ENCODE measurements at regions not wholly inside any gene's neighbourhood (a gene's known extent, or its start where the extent isn't known, plus 50 kb on each side); places are given as distances from the start of the nearest gene placed in this dataset.
"Not testable (repeated sequence)": the region's sequence is repeated elsewhere in the genome, so short reads cannot be mapped to it uniquely, and the experiment has no call there.

DNA sequence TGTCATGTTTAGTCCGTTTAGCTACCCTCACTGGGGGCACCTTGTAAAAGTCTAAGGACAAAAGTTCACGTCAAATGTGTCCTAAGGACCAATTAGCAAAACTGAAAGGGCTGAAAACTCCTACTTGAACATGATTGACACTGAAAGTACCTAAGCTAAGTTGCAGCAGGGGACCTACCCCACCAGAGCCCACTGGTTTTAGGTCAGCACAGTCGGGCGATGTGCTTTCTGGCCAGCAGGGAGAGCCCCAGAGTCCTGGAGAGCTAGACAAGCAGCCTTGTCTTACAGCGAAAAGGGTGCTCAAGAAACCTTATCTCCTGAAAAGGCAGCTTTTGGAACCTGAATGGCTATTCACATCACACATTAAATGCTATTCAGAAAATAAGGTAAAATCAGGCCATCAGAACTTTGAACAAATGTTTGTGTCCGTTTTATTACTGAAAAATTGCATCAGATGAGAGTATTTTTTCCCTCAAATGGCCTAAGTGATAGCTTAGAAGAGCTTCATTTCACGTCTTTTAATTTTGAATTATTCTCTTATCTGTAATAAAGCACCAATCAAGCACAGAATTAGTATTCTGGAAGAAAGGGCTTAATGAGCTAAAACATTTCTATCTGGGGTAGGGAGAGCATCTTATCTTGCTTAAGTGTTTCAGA is 52.2 kb upstream of the MKI67 start:
- DNase-seq (ENCODE audit: low spot score): peak; percentile 42

DNA sequence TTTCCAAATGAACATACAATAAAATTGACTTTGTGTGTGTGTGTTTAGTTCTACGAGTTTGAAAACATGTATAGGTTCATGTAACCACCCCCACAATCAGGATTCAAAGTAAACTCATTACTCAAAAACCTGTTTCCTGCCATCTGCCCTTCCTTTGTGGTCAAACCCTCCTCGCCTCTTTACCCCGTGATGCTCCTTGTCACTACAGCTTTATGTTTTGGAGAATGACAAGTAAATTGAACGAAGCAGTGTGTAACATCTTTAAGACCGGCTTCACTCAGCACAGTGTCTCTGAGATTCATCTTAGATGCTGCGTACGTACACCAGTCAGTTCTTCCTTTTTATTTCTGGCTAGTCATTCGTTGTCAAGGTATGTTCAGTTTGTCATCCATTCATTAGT is 54.6 kb upstream of the MKI67 start:
- DNase-seq (ENCODE audit: low spot score): no peak

GRCh38 chr10:128185627-128186026 is 59.4 kb upstream of the MKI67 start:
- DNase-seq (ENCODE audit: low spot score): no peak

GRCh38 chr10:128186959-128187787 is 61.0 kb upstream of the MKI67 start:
- DNase-seq (ENCODE audit: low spot score): no peak

- no peak for DNase-seq (ENCODE audit: low spot score)
Observed at GRCh38 chr10:128187788-128188185, 61.6 kb upstream of the MKI67 start.

DNA sequence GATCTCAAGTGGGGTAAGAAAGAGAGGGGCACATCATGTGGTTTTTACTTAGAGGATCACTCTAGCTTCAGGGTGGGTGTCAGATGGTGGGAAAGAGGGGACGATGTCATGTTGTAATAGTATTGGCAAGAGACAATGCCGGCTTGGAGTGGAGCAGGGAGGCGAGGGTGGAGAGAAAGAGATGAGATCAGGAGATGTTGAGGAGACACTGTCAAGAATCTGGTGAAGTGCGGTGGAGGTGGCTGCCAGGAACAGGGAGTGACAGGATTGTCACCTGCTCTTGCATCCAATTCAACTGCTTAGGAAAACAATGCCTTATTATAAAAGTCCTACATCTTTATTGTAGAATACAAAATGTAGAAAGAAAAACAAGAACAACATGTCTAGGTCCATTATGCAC is 63.0 kb upstream of the MKI67 start:
- no peak for DNase-seq (ENCODE audit: low spot score)

- DNase-seq (ENCODE audit: low spot score): no peak
Observed at GRCh38 chr10:128191847-128192246, 65.6 kb upstream of the MKI67 start.

DNA sequence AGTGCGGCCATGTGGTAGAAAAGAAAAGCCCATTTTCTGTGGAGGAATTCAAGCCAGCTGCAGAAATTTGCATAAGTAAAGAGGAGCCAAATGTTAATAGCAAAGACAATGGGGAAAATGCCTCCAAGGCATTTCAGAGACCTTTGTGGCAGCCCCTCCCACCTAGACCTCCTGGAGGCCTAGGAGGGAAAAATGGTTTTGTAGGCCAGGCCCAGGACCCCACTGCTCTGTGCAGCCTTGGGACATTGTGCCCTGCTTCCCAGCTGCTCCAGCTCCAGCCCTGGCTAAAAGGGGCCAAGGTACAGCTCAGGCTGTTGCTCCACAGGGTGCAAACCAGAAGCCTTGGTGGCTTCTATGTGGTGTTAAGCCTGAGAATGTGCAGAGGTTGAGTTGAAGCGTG is 75.6 kb upstream of the MKI67 start:
- not testable (repeated sequence) for DNase-seq (ENCODE audit: low spot score)

DNA sequence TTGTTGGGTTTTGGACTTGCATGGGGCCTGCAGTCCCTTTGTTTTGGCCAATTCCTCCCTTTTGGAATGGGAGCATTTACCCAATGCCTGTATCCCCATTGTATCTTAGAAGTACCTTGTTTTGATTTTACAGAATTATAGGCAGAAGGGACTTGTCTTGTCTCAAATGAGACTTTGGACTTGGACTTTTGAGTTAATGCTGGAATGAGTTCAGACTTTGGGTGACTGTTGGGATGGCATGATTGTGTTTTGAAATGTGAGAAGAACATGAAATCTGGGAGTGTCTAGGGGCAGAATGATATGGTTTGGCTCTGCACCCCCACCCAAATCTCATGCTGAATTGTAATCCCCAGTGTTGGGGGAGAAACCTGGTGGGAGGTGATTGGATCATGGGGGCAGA is 76.8 kb upstream of the MKI67 start:
- no peak for DNase-seq (ENCODE audit: low spot score)

DNA sequence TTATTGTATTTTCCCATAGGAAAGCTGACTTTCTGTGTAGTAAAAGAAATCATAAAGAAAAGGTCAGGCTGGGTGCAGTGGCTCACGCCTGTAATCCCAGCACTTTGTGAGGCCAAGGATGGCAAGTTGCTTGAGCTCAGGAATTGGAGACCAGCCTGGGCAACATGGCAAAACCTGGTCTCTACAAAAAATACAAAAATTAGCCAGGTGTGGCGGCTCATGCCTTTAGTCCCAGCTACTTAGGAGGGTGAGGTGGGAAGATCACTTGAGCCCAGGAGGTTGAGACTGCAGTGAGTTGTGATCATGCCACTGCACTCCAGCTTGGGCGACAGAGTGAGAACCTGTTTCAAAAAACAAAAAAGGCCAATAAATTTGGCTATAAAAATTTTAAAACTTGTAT is 79.4 kb upstream of the MKI67 start:
- DNase-seq (ENCODE audit: low spot score): not testable (repeated sequence)

DNA sequence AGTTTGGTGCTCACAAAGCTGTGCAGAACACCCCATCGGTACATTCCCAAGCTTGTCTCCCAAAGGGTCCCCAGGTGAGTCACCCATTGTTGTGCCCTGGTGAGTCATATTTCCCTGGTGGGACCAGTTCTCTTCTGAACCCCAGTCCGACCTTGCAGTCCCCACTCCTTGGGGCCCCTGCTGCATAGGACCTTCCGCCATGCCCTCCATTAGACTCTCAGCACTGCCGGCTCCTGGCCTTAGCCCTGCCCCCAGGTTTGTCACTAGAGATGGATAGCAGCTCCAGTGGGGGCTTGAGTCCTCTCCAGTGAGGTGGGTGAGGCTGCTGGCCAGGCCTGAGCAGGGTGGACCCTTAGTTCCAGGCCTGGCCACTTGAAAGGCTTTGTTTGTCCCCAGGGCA is 80.5 kb upstream of the MKI67 start:
- DNase-seq (ENCODE audit: low spot score): no peak

DNA sequence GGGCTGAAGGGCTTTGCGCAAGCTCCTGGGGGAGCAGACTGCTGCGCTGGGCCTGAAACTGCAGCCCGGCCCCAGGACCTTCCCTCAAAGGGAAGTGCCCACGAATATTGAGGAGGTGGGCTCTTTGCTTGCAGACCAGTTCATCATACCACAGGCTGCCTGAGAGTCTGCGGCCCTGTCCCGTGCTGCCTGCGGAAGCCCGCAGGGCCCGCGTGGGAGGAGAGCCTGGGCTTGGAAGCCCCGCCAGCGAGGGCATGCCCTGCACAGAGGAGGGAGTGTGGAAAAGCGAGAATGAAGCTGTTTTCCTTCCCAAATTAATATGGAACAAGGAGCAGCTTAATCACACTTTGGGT is 83.6 kb upstream of the MKI67 start:
- DNase-seq (ENCODE audit: low spot score): no peak

- DNase-seq (ENCODE audit: low spot score): peak; percentile 90
Observed at GRCh38 chr10:128210215-128211063, 84.2 kb upstream of the MKI67 start.

GRCh38 chr10:128211064-128211504 is 84.9 kb upstream of the MKI67 start:
- no peak for DNase-seq (ENCODE audit: low spot score)

- peak; percentile 95 for DNase-seq (ENCODE audit: low spot score)
Observed at GRCh38 chr10:128211953-128212727, 85.9 kb upstream of the MKI67 start.

DNA sequence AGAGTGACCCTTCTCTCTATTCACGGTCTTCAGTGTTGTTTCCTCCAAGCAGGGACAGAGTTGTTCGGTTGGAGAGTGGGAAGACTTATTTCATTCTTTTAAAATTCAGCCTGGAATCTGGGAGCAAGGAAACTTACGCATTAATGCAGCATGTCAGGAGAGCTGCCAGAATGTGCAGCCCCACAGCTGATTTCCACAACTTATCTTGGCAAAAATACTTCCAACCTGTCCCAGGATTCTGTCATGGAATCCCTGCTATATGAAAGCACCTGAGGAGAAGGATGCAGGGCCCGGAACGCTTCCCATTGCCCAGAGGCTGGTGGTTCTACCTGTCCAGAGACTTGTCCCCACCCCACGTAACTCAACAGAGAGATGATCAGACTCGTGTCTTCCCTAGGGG is 86.9 kb upstream of the MKI67 start:
- DNase-seq (ENCODE audit: low spot score): no peak

- no peak for DNase-seq (ENCODE audit: low spot score)
Observed at GRCh38 chr10:128215733-128216132, 89.5 kb upstream of the MKI67 start.

- no peak for DNase-seq (ENCODE audit: low spot score)
Observed at GRCh38 chr10:128217136-128217535, 90.9 kb upstream of the MKI67 start.

DNA sequence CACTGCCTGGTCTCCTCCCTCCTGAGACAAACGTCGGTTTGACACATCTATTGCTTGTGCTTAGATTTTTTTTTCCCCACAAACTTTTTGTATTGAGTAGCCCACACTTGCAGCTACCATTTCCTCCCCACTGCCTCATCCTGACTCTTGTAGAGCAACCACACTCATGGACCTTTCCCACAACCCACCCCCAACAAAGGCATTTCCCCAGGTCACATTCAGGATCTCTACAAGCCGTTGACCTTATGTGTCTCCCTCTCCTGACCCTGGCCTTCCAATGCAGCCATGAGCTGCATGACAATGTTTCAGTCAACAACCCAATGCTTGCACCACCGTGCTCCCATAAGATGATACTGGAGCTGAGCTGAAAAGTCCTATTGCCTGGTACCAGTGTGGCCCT is 91.9 kb upstream of the MKI67 start:
- no peak for DNase-seq (ENCODE audit: low spot score)

DNA sequence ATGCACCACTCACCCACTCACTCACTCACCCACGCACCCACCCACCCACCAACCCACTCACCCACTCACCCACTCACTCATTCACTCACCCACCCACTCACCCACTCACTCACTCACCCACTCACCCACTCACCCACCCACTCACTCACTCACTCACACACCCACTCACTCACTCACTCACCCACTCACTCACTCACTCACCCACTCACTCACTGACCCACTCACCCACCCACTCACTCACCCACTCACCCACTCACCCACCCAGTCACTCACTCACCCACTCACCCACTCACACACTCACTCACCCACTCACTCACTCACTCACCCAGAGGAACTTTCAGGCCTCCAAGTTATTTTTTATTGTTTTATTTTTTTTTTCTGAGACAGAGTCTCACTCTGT is 93.1 kb upstream of the MKI67 start:
- DNase-seq (ENCODE audit: low spot score): no peak

- DNase-seq (ENCODE audit: low spot score): no peak
Observed at GRCh38 chr10:128220021-128220420, 93.8 kb upstream of the MKI67 start.

GRCh38 chr10:128221117-128221516 is 94.9 kb upstream of the MKI67 start:
- DNase-seq (ENCODE audit: low spot score): no peak

All from AG20443 (cell line).